Activated CD4-positive, alpha-beta T cell treated with anti-CD3 and anti-CD28 coated beads for 1 hour (primary cell): ENCODE measurements at regions not wholly inside any gene's neighbourhood (a gene's known extent, or its start where the extent isn't known, plus 50 kb on each side); places are given as distances from the start of the nearest gene placed in this dataset.

ENCODE experiments used
- DNase-seq: peaks from one replicate; pipeline ENCODE4 v3.0.0-alpha.2; 2020

DNA sequence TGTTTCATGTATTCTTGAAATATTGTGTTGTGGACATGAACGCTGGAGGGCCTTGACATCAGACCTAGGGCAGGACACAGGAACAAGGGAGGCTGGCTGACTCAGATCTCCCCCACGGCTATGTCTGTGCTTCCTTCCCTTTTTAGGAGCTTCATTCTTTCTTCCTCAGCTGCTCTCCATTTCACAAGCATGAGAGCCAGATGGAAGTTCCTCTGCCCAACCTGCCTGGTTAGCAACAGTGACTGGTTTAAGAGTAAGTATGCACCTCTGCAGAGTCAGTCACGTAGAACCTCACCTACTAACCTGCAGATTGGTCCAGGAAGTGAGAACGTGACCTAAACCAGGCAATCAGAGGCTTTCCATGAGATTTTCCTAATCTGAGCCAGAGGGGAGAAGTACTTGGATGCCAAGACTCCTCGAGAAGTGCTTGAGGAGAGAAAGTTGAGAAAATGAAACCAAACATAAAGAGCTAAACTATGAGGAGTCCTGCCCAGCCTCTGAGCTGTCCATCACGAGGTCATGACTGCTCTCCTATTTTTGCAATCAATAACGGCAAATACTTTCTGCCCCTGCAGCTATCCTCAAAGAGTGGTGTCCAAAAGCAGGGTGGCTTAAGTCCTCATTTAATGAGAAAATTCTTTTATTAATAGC lies 465.2 kb upstream of the CITED2 start:
- DNase-seq = no peak

DNA sequence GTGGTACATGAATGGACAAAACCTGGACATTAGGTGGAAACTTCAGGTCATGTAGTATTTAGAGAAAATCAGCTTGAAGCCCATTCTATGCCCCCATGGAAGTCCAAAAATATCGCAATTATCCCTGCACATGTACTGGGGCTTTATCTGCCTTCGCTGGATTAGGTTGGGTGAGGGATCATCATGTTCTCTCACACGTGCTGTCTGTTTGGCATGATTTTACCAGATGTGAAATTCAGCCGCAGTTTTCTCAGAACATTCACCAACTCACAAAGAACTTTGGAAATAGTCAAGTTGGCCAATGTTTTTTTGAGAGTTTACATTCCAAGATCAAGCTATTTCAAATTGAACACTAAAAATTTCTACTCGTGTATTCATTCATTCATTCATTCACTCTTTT lies 459.8 kb upstream of the CITED2 start:
- no peak for DNase-seq

DNA sequence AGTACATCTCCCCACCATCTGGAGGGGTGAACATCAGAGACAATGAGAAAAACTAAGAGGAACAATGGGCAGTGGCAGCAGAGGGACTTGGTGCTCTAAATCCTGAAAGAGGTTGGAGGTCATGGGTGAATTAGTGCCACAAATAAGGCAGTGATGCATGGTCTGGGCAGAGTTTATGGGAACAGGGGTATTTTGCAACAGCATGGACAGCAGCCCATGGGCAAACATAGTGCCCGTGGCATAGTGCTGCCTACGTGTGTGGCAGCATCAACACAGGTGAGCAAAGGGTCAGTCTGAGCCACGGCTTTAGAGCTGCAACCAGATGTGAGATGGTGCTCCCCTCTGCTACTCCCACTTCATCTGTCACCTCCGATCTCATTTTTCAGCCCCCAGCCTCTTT lies 459.1 kb upstream of the CITED2 start:
- no peak for DNase-seq

DNA sequence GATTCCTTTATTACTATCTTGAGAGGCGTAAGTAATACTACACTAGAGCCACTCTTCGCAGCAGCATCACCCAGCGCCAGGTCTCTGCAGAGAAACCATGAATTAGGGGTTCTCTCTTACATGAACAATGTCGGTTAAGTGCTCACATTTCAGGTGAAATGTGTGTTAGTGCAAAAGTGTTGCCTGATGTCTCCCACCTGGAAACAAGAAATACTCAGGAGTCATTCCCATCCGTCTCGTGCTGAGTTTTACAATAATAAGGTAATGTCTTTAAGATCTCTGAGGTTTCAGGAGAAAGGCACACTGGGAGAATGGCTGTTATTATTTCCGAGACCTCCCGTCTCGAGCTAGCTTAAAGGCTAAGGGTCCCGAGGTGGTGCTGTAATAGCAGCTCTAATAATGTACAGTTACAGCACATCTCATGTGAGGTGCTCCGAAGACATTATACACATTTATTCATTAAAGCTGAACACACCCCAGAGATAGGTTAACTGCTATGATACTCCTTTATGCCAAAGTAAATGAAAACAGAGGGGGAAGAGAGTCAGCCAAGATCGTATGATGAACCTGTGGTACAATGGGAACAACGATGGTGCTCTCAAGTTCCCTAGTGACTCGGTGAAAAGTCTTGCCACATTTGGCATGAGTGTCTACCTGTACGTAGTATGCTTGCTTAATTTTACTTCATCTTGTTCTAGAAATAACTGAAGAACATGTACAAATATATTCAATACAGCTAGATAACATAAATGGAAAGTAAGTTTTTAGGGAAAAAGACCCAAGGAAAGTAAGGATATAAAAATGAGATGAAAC lies 458.3 kb upstream of the CITED2 start:
- no peak for DNase-seq

DNA sequence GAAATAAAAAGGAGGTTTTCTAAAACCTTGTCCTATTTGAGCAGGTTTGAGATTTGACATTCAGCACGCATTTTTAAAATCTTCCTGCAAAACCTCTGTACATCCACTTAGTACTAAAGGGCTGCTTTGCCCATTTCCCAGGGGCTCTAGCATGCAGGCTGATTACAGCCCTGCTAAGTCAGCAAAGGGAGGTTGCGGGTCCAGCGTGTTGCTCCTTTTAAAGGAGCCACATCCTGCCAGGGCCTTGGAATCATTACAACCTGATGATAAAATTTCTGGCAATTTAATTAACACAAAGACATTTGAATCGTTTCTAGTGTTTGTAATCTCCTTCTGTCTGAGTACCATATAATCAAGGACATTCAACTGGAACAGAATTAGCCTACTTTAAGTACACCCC lies 455.1 kb upstream of the CITED2 start:
- no peak for DNase-seq

DNA sequence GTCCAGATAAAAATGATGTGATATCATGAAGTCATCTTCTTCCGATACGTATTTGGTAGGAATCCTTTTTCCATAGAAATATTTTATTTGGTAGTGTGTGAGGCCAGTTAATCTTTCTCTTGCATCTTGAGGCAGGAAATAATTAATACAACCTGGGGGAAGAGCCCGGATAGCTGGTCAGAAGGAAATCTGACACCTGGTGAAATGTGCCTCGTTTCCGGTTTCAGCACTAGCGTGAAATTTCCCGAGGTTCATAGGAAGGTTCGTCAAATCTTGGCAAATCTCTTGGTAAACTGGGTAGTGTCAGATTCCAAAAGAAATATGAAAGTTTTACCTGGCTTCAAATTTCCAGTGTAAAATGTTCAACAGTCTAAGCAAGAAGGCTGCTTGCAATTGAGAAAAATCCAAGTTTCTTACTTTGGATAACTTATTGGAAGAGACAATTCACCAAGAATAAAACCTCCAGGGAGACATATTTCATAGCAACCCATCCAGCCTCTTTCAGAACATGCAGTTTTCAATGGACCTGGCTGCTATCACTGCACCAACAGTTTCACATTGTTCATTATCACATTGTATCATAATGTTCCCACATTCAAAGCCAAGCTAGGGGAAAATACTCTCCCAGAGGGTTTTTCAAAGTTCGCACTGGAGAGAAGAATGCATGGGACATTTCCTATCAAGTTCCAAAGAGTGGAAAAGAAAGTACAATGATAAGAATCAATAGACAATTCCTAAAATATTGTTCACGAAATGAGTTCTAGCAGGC lies 454.5 kb upstream of the CITED2 start:
- no peak for DNase-seq

DNA sequence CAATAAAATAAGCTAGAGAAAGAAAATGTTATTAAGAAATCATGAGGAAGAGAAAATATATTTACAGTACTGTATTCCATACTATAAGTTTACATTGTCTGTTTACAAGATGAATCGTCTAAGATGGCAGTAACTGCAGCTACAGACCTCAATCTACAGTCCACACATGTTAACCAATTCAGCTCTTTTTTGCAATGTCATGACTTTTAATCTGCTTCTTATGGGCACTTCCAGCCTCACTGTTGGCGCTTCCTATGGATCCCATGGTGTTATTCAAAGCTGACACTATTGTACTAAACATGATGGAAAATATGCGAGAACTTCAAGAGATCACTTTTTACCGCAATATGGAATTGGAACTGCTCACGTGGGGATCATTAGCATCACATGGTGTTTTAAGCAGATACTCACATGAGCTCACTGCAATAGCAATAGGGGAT lies 451.5 kb upstream of the CITED2 start:
- no peak for DNase-seq

DNA sequence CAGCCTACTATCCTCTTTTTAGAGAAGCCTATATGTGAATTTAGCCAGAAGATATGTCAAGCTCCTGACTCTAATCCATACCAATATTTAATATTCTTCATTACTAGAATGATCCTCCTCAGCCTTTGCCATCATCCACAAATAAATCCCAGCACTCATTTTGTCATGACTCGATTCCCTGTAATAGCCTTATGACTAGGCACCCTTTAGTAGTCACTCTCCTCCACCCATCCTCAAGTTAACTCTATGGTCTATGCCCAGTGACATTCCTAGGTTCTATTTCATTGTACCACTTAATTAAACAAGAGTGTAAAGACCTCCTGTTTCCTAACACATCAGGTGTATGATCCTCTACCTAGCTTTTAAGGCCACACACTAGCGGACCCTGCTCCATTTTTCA lies 450.4 kb upstream of the CITED2 start:
- DNase-seq = no peak

DNA sequence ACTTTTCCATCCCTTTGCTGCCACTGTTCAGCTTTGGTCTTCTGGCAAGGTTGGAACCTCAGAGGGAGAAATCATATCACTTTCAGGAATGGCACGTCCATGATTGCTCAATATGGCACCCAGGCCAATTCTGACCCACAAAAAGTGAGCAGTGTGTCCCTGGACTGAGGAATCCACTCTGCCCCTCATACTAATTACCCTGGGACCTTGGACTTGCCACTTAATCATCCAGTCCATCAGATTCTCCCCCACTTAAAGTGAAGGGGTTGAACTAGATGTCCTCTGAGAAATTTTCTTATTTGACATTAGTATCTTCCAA lies 449.3 kb upstream of the CITED2 start:
- no peak for DNase-seq

DNA sequence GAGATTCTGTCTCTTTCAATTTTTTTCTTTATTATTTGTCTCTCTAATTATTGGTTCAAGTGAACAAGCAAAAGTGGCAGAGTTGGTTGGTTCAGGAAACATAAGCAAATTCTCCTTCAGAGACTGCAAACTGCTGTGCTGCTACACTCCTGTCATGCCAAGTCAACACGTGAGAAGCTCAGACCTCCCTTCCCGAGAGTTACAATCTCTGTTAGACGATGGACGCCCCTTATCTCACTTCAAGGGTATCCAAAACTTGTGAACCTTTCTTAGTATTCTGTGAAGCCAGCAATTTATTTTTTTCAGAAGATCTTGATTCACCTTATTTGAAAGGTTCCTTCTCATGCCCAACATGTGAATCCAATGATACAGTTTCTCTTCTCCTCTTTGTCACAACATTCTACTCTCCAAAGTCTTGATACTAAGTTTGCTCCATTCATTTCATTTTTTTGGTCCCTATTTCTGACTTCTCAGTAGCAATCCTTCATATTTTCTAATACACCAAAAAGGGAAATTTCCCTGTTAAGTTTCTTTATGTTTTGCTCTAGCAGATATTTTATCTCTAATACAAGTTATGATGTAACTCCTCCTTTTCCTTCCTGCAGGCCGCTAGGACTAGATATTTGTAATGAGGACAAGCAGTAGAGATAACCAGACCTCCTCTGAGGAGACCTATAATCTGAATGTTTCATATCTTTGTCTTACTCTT lies 448.8 kb upstream of the CITED2 start:
- DNase-seq = no peak

DNA sequence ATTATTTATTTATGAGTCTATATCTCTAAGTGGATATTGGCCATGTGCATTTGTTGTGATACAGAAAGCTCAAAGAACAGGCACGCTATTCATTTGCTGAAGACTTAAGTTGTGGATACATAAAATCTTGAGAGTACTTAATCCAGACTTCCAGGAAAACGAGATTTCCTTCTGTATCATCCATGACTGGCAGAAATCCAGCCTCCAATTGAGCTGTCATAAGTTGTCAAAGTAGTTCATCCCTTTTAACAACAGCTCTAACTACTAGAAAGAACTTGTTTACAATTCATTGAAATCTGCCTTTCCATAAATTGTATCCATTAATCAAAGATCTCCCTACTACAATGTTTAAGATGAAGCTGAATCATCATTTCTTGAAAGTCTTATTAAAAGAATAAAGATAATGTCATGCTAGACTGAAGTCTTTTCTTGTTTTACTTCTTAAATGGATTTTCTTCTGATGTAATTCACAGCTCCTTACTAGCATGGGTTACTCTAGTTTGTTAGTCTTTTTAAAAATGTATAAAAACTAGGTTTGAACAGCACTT lies 447.3 kb upstream of the CITED2 start:
- no peak for DNase-seq

DNA sequence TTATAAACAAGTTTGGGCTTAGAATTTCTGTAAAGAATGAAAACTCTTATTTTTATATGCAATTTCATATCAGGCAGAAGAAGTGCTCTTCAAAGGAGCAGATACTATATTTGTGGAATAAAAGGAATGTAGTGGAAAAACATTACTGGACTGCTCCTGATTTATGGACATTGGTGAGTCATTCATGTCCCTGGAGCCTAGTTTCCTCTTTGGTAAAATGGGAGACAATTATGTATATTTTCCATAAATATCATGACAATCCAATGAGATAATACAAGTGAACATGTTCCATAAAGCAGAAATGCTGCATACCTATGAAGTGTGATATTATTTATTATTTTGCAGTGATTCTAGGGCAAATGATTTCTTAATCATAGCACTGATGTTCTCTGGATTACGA lies 445.8 kb upstream of the CITED2 start:
- no peak for DNase-seq

DNA sequence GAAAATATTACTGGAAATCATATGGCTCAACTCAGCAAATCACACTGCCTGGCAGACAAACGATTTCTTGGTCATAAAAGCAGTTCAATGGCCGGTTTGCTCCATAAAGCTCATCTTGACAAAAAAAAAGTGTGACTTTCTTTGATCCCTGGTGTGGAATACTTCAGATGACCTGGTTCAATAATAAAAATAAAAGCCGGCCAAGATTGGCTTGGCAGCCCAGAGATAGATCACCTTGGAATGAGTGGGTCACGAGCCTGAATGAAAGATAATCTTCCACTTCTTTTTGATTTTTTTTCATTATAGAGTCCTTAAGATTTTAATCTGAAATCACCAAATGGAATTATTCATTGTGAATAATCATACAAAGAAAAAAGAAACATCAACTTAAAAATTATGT lies 445.3 kb upstream of the CITED2 start:
- no peak for DNase-seq

DNA sequence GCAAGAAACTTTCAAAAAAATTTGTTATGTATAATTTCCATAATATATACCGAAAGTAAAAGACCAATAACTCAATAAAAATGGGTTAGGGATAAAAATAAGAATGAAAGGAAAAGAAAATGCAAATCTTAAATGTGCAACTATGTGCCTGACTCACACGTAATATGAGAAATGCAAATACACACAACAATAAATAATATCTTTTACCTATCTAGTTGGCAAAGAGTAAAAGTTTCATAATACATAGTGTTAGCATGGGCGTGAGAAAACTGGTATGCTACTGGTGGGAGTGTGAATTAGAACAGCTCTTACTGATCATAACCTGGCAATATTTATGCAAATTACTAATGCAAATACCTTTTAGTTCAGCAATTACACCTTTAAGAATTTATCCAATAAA lies 438.5 kb upstream of the CITED2 start:
- DNase-seq = no peak

DNA sequence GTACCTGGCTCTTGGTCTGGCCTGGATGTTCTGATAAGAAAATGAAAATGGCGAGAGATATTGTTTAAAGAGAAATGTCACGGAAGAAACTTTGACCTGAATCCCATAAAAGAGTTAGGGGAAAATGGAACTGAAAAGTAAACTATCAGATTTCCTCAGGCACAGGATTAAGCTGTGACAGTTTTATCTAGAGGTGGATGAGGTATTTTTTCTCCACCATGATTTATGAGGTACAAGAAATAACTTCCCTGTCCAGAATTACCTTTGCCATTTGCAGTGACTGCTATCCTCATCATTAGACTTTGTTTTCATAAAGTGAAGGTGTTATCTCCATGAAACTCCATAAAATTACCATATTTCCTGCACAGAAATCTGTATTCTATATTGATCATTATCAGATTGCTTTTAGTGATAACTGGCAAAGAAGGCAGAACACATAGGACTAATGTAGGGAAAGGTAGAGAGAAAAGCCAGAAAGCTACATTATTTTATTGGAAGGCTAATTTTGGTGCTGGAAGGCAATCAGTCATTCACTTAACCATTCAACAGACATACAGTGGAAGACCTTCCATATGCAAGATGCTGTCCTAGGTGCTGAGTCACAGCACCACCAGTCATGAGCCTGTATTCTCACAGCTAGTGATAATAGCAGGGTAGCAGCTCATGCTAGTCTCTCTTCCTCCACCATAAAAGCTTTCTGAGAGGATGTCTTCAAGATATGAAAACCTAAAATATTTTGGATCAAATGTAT lies 427.3 kb upstream of the CITED2 start:
- no peak for DNase-seq

DNA sequence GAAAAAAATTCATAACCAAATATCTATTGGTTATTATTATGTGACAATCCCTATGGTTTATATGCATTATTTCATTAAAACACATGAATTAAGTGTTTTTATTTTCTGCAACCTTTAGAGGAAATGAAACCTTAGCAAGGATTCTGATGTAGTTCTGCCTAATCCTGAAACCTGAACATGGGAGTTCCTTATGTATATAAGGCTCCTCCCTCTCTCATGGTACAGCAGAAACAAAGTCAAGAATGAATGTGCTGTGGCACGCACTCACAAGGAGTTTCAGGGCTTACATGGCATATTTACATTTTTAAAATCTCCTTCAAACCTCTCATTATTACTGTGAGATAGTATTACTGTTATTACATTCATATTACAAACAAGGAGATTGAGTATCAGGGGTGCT lies 426.4 kb upstream of the CITED2 start:
- no peak for DNase-seq

DNA sequence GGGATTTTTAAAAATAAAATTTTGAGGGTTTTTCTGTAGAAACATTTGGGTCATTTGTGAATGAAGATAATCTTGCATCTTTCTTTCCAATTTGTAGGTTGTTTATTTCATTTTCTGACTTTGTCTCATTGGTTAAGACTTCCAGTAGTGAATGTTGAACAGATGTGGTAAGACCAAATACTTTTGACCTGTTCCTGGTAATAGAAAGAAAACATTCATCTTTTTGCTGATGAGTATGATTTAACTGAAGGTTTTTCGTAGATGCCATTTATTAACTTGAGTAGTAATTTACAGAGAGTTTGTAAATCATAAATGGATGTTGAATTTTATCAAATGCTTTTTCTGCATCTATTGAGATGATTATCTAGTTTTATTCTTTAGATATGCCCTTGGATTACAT lies 416.1 kb upstream of the CITED2 start:
- no peak for DNase-seq

DNA sequence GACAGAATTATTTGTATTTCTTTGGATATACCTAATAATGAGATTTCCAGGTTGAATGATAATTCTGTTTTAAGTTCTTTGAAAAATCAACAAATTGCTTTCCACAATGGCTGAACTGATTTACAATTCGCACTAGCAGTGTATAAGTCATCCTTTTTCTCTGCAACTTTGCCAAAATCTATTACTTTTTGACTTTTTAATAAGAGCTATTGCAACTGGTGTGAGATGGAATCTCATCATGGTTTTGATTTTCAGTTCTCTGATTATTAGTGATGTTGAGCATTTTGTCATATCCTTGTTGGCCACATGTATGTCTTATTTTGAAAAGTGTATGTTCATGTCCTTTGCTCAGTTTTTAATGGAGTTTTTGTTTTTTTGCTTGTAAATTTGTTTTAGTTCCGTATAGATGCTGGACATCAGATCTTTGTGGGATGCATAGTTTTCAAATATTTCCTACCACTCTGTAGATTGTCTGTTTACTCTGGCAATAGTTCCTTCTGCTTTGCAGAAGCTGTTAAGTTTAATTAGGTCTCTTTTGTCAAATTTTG lies 409.8 kb upstream of the CITED2 start:
- DNase-seq = no peak

DNA sequence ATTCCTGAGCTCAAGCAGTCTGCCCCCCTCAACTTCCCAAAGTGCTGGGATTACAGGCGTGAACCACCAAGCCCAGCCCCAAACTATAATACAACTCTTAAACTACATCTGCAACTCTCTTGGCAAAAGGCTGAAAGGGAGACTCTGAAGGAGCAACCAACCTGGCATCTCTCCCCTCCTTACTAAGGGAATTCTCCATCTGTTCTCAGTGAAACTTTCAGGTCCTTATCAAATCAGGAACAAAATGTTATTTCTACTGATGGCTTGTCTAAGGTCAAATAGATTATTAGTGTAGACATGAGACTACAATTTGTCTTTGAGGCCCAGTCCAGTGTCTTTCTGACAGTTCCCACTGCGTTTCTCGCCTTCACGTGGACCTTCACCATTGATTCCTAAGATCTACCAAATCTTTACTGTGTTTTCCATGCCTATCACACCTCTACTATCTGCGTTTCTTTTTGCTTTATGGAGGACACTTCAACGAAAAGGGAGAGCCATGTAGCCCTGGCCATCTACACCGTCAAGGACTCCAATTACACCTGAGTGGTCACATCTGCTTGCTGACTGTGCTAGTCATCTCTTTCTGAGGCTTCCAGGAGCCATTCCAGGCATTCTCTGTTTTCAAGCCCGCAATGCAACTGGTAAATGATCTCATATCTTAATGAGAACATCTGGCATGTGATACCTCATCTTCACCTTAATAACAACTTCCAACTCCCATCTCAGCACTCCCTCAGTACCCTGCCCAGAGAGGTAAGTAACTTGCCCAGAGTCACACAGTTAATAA lies 405.7 kb upstream of the CITED2 start:
- no peak for DNase-seq

DNA sequence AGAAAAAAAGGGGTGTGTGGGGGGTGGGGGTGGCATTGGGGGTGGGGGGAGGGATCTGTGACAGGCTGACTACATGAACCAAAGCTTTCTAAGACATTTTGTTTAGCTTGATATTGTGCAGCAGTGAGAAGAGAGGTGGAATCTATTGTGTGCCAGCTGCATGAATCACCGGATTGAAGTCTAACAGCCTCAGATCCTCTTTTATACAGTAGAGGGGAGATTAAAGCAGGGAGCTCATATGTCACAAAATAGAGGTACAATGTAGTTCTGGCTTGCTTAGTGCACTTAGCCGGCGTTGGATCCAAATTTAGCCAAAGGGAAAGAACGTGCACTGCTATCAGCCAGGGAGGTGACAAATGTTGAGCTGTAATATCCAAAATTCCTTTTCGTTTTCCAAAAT lies 404.2 kb upstream of the CITED2 start:
- no peak for DNase-seq

DNA sequence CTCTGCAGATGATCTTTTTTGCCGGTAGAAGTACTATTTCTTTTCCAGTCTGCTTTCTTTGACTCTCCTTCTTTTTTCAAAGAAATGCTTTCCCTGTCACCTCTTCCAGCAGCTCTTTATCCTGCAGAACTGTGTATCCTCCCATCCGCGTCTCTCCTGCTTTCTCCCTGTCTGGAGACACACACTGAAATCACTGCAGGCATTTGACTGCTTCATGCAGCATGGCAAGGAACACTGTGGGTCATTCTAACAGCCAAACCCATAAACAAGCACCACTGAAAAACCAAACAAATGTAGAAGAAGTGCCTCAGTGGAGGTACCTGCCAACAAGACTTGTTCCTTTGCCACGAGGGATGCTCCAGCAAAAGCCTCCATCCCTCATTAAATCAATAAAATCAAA lies 403.7 kb upstream of the CITED2 start:
- DNase-seq = no peak
